ENCODE measurements at regions not wholly inside any gene's neighbourhood (a gene's known extent, or its start where the extent isn't known, plus 50 kb on each side); places are given as distances from the start of the nearest gene placed in this dataset.

- H3K4me3 Mint-ChIP-seq: no peak overlapping the region
- H3K4me1 Mint-ChIP-seq (ENCODE audit: unreplicated experiment): no peaks in the 10 kb centered on the region
- no peak for DNase-seq (ENCODE audit: extremely low spot score, unreplicated experiment)
- H3K27ac Mint-ChIP-seq: no peak overlapping the region
- TF ChIP-seq CTCF (conservative IDR thresholded peaks at IDR 0.05): no peak
- no peaks in the 10 kb centered on the region for H3K9me3 Mint-ChIP-seq
- H3K36me3 Mint-ChIP-seq: no peaks in the 10 kb centered on the region
- no peaks in the 10 kb centered on the region for H3K27me3 Mint-ChIP-seq
These were observed 192.8 kb downstream of the SH2D4B start for GRCh38 chr10:80730522-80730921.

- TF ChIP-seq CTCF (conservative IDR thresholded peaks at IDR 0.05): no peak
- DNase-seq (ENCODE audit: extremely low spot score, unreplicated experiment): no peak
- H3K4me1 Mint-ChIP-seq (ENCODE audit: unreplicated experiment): no peaks in the 10 kb centered on the region
- H3K27ac Mint-ChIP-seq: no peak overlapping the region
- H3K27me3 Mint-ChIP-seq: no peaks in the 10 kb centered on the region
- H3K4me3 Mint-ChIP-seq: no peak overlapping the region
- no peaks in the 10 kb centered on the region for H3K36me3 Mint-ChIP-seq
- no peaks in the 10 kb centered on the region for H3K9me3 Mint-ChIP-seq
These were observed 196.9 kb downstream of the SH2D4B start for GRCh38 chr10:80734589-80734988.

GRCh38 chr10:80737209-80737608 is 199.5 kb downstream of the SH2D4B start:
- Mint-ChIP-seq H3K4me3 (no peak overlapping the region), H3K27ac (no peak overlapping the region), H3K36me3 (no peaks in the 10 kb centered on the region), H3K27me3 (no peaks in the 10 kb centered on the region), H3K9me3 (peaks cover 5% of the 10 kb centered on the region), H3K4me1 (ENCODE audit: unreplicated experiment) (no peaks in the 10 kb centered on the region)
- no peak for TF ChIP-seq CTCF (conservative IDR thresholded peaks at IDR 0.05)
- no peak for DNase-seq (ENCODE audit: extremely low spot score, unreplicated experiment)

GRCh38 chr10:80739328-80739727 is 201.6 kb downstream of the SH2D4B start:
- Mint-ChIP-seq H3K4me1 (ENCODE audit: unreplicated experiment) (no peaks in the 10 kb centered on the region), H3K36me3 (no peaks in the 10 kb centered on the region), H3K27me3 (no peaks in the 10 kb centered on the region), H3K9me3 (peaks cover 5% of the 10 kb centered on the region), H3K4me3 (no peak overlapping the region), H3K27ac (no peak overlapping the region)
- TF ChIP-seq CTCF (conservative IDR thresholded peaks at IDR 0.05): no peak
- no peak for DNase-seq (ENCODE audit: extremely low spot score, unreplicated experiment)

GRCh38 chr10:80739963-80740715 is 202.4 kb downstream of the SH2D4B start:
- no peak for TF ChIP-seq CTCF (conservative IDR thresholded peaks at IDR 0.05)
- peaks cover 5% of the 10 kb centered on the region for H3K9me3 Mint-ChIP-seq
- DNase-seq (ENCODE audit: extremely low spot score, unreplicated experiment): no peak
- H3K27ac Mint-ChIP-seq: no peak overlapping the region
- no peaks in the 10 kb centered on the region for H3K36me3 Mint-ChIP-seq
- no peaks in the 10 kb centered on the region for H3K4me1 Mint-ChIP-seq (ENCODE audit: unreplicated experiment)
- H3K27me3 Mint-ChIP-seq: no peaks in the 10 kb centered on the region
- H3K4me3 Mint-ChIP-seq: no peak overlapping the region

All from type B pancreatic cell (in vitro differentiated cells).